ENCODE measurements at regions not wholly inside any gene's neighbourhood (a gene's known extent, or its start where the extent isn't known, plus 50 kb on each side); places are given as distances from the start of the nearest gene placed in this dataset.
"Not testable (repeated sequence)": the region's sequence is repeated elsewhere in the genome, so short reads cannot be mapped to it uniquely, and the experiment has no call there.

DNA sequence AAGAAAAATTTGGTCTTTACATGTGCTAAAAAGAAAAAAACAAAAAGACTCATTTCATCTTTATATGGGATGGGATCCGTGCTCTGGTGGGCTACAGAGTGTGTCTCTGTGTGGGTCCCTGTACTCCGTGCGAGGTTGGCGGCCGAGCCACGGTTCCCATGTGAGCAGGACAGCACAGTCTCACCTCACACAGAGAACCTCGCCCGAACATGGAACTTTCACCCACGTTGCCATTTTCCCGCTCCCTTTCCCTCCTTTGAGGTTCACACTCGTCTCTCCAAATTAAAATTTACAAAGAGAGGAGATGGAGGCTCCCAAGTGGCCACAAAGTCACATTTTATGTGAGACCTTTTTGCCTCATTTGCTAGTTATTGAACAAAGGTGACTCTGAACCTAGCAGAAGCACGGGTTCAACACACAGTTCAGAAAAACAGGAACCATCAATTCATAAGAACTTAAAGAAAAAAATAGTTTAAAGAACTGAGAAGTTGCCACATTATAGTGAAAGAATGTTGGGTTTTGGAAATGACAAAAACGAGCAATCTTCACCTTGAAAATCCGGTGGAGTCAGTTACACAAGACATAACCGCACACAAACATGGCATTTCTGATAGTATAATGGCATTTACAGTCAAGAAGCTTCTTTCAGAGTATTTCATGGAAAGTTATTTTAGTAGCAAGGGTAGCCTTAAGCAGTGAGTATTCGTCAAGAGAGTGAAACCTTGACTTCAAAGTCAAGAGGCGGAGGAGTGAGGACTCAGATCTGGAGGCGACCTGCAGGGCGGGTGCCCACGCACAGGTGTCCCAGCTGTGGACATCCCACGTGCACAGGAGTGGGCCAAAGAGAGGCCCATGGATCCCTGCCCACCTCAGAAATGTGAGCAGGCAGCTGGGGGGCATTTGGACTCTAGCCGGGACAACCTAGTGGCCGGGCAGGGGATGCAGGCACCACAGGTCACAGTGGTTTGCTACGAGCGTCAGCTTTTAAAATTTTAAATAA is 277.2 kb upstream of the PLGLB2 start:
- not testable (repeated sequence) for H3K4me3 ChIP-seq (ENCODE audit: control insufficient read depth, low read depth, low read length); DNase-seq (ENCODE audit: low read depth)

DNA sequence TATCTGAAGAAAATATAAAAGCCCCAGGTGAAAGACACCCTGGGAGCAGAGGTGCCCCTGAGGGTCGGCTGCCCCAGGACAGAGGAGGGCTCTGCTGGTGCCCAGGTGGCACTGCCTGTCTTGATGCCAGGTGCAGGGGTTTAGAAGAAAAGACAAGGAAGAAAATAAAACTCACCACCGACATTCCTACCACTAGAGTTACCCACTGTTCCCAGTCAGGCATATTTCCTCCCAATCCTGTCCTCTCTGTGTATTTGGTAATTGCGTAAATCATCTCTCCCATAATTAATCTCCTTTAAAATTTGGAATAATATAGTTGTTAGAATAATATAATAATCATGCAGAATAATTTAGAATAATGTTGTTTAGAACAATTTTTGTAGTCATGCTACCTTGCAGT is 276.4 kb upstream of the PLGLB2 start:
- not testable (repeated sequence) for H3K4me3 ChIP-seq (ENCODE audit: control insufficient read depth, low read depth, low read length); DNase-seq (ENCODE audit: low read depth)

DNA sequence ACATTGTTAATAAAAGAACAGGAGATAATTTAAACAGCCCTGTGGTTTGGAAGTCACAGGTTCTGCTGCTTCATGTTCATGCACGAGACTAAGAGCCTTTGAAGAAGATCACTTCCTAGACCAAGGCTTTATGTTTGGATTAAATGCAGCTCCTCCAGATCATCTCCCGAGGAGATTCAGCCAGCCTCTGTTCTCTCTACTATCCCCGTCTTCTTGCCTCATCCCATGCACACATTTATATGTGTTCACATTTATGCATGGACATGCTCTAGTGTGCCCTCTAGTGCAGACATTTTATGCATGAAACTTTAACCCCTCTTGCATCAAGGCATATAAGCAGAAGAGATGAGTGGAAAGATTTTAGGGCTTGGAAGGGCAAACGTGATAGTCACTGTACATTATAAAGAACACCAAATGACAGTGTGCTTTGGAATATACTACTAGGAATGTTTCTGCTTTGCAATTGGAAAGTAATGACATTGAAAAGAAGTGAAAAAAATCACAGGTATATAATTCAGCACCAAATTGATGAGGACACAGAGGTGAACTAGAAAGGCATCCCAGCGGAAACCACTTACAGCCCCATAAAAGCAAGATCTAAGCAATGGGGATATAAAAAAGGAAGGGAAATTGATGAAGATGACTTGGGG is 271.5 kb upstream of the PLGLB2 start:
- not testable (repeated sequence) for DNase-seq (ENCODE audit: low read depth); H3K4me3 ChIP-seq (ENCODE audit: control insufficient read depth, low read depth, low read length)

DNA sequence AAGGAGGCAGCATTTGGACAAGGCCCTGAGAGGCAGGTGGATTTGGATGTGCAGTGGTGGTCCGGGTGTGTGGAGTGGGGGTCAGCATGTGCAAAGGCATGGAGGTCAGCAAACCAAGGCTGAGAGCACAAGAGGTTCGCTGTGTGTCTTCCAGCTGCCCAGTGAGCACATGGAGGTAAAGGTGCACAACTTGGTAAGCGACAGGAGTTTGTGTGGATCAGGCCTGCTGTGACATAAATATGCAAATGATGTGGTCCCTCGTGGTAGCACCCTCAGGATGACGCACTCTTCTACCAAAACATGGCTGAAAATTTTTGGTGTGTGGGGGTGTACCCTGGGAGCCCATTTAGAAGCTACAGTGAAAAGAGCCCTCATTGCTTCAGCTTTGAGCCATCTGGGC is 271.0 kb upstream of the PLGLB2 start:
- H3K4me3 ChIP-seq (ENCODE audit: control insufficient read depth, low read depth, low read length); DNase-seq (ENCODE audit: low read depth): not testable (repeated sequence)

DNA sequence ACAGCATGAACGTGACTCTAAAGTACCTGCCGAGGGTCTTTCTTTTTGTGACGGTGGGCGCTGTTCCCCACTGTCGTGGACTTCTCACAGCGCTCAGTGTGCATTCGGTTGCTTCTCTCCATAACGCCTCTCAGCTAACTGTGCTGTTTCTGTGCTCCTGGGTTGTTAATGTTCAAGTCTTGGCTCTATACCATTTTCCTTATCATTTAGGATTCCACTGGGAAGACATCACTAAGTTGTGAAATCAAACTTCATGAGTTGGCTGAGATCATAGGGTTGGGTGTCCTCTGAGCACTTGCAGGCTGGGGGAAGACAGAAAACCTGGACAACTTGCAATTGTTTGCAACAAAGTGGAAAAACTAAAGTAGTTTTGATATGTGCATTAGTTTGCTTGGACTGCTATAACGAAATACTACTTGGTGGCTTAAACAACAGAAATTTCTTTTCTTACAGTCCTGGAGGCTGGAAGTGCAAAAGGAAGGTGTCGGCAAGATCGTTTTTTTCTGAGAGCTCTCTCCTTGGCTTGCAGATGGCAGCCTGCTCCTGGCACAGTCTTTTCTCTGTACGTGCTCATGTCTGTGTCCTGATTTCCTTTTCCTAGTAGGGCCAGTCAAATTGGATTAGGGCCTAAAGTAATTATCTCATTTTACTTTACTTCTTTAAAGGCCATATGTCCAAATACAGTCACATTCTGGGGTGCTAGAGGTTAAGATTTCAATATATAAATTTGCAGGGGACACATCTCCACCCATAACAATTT is 270.0 kb upstream of the PLGLB2 start:
- not testable (repeated sequence) for H3K4me3 ChIP-seq (ENCODE audit: control insufficient read depth, low read depth, low read length); DNase-seq (ENCODE audit: low read depth)

DNA sequence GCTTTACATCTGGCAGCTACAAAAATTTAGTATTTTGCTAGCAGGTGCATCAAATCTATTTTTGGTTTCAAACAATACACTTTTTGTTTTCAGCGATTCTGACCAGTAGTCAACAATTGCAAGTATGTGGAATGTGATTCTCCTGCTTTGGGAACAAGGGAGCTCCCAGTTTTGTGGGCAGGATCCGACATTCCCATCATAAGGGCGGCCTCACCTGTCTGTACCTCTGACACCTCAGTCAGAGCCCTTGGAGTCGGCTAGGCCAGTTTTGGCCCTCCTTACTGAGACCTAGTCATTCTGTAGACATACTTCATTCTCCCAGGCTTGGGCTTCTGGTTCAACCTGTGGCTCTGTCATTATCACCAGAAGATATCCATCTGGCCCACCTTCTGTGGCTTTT is 269.0 kb upstream of the PLGLB2 start:
- not testable (repeated sequence) for DNase-seq (ENCODE audit: low read depth); H3K4me3 ChIP-seq (ENCODE audit: control insufficient read depth, low read depth, low read length)

DNA sequence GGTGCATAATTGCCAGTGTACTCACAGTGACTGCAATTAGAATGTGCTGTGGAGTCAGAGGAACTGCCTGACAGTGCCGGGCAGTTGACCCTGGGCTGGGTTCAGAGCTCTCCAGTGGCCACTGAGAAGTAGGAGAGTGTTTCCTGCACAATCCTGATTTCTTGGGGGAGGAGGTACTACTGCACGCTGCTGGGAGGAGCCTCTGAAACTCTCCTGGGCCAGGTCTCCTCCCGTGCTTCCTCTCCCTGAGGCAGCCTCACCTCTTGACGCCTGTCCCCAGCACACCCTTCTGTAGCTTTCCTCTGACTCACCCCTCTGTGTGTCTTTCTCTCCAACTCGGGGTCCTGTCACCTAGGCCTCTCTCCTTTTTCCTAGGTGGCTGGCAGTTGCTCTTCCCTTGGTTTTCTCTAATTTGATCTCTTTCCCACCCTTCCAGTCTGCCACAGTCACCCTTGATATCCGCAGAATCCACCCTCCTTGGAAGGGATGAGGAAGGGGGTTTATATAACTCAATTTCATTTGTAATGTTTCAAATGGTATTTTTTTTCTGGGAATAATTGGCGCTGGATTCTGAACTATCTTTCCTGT is 264.7 kb upstream of the PLGLB2 start:
- H3K4me3 ChIP-seq (ENCODE audit: control insufficient read depth, low read depth, low read length); DNase-seq (ENCODE audit: low read depth): not testable (repeated sequence)

DNA sequence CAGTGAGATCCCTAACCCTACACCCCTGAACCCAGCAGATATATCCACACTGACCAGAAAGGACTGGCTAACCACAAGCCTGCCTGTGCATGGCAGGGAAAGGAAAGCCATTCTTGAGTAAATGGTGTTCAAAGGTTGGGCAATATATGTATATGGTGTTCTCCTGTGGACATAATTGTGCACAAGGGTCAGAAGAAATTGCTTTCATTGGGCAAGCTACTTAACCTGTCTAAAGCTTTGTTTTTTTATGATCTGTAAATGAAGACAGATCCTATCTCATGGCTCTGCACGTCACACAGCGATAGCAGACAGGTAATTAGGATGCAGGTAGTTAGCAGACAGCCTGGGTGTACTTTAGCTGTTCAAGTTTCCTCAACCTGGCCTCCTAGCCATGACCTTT is 263.5 kb upstream of the PLGLB2 start:
- H3K4me3 ChIP-seq (ENCODE audit: control insufficient read depth, low read depth, low read length); DNase-seq (ENCODE audit: low read depth): not testable (repeated sequence)

DNA sequence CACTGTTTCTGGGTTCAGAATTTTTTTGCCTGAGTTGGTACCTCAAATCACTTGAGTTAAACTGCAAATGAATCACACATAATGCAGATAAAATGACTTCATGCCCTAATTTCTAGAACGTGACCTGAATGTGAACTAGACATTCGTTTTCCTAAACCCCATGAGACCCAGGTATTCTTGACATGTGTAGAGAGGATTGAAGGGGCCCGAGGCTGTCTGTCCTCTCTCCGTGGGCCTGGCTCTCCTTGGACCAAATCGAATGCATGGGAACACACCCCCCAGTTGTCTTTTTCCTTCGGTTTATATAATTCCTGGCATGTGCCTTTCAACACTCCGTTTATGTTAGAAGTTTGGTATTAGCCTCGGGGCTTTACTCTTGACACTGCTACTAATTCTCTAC is 262.4 kb upstream of the PLGLB2 start:
- not testable (repeated sequence) for H3K4me3 ChIP-seq (ENCODE audit: control insufficient read depth, low read depth, low read length); DNase-seq (ENCODE audit: low read depth)

DNA sequence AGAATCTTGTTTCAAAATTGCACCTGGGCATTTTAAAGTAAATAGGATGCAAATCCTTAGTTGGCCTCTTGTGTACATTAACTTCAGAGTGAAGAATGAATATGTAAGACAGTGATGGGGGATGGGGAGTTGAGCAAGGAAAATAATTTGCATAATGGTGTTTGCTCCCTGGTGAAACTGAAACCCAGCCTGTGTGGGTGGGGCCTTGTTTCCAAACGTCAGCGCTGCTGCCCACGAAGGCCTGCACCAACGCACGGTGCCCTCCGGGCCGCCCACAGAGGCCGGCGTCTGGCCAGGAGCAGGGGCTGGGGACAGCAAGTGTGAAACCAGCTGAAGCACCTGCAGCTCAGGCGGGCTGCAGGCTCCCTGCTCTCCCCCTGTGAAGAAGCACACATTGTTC is 262.0 kb upstream of the PLGLB2 start:
- not testable (repeated sequence) for DNase-seq (ENCODE audit: low read depth); H3K4me3 ChIP-seq (ENCODE audit: control insufficient read depth, low read depth, low read length)

DNA sequence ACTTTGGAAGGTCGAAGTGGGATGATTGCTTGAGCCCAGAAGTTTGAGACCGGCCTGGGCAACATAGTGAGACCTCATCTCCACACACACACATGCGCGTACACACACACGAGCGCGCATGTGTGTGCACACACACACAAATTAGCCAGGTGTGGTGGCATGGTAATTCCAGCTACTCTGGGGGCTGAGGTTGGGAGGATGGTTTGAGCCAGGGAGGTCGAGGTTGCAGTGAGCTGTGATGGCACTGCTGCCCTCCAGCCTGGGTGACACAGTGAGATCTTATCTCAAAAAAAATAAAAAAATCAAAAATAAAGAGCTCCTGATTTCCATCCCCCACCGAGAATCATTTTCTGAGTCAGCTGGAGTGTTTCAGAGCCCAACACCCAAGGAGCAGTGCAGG is 261.5 kb upstream of the PLGLB2 start:
- DNase-seq (ENCODE audit: low read depth); H3K4me3 ChIP-seq (ENCODE audit: control insufficient read depth, low read depth, low read length): not testable (repeated sequence)

DNA sequence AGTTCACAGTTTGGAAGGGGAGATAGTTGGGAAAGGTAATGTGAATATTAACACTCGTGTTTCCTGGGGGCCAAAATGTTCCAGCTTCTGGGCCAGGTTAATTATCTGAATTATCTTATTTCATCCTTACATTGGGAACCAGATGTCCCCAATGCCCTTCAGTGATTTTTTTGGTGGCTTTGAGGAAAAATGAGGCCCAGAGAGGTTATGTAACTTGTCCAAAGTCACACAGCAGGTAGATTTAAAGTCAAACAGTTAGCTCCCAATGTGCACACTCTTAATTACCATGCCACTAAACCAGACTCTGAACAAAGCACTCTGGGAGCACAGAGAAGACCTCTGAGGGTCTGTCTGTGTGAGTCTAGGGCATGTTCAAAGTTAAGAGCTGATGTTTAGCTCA is 259.9 kb upstream of the PLGLB2 start:
- H3K4me3 ChIP-seq (ENCODE audit: control insufficient read depth, low read depth, low read length); DNase-seq (ENCODE audit: low read depth): not testable (repeated sequence)

DNA sequence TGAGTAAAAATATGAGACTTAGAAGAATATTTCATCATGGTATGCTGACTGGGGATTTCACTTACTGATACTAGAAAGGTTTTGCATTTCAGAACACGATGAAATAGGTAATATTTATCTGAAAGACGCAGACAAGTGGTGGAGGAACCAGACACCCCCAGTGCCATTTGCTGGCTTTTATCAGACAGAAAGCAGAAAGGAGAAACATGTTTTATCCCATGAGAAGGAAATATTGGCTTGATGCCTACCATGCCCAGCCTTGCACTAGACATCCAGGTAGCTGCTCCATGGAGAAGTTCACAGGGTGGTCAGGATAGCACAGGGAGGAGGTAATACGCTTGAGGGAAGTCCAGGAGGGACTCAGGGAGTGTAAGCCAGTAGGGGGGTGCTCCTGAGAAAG is 258.9 kb upstream of the PLGLB2 start:
- not testable (repeated sequence) for H3K4me3 ChIP-seq (ENCODE audit: control insufficient read depth, low read depth, low read length); DNase-seq (ENCODE audit: low read depth)

DNA sequence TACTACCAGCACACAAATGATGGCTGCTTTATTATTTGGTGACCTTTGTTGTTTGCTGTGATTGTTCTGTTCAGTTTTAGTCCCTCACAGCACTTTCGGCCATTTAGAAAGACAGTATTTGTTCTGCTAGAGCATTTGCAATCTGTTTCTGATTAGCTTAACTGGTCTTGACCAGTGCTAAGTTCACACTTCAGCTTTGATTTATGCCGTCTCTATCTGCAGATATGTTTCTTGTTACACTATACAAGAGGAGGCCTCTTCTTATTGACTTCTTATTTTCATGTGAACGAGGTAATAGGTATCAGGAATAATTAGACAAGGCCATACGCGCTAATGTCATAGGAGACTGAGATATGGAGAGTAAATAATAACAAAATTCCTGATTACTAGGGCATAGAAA is 253.0 kb upstream of the PLGLB2 start:
- not testable (repeated sequence) for H3K4me3 ChIP-seq (ENCODE audit: control insufficient read depth, low read depth, low read length); DNase-seq (ENCODE audit: low read depth)

DNA sequence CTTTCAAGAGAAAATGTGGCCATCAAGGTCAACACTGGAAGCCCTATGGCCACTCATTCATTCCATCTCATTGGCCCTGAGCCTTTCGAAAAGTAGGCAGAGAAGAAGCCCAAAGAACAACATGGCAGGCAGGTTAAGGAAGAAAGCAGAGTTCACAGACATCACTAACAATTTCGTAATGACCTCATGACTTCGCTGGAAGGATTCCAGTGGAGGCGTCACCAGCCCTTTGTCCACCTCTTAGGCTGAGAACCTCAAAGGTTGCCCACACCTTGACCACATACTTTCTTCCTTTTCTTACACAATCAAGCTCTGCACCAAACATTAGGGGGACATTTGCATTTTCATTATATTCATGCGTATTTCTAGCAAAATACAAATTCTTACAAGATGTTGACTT is 252.4 kb upstream of the PLGLB2 start:
- not testable (repeated sequence) for DNase-seq (ENCODE audit: low read depth); H3K4me3 ChIP-seq (ENCODE audit: control insufficient read depth, low read depth, low read length)

DNA sequence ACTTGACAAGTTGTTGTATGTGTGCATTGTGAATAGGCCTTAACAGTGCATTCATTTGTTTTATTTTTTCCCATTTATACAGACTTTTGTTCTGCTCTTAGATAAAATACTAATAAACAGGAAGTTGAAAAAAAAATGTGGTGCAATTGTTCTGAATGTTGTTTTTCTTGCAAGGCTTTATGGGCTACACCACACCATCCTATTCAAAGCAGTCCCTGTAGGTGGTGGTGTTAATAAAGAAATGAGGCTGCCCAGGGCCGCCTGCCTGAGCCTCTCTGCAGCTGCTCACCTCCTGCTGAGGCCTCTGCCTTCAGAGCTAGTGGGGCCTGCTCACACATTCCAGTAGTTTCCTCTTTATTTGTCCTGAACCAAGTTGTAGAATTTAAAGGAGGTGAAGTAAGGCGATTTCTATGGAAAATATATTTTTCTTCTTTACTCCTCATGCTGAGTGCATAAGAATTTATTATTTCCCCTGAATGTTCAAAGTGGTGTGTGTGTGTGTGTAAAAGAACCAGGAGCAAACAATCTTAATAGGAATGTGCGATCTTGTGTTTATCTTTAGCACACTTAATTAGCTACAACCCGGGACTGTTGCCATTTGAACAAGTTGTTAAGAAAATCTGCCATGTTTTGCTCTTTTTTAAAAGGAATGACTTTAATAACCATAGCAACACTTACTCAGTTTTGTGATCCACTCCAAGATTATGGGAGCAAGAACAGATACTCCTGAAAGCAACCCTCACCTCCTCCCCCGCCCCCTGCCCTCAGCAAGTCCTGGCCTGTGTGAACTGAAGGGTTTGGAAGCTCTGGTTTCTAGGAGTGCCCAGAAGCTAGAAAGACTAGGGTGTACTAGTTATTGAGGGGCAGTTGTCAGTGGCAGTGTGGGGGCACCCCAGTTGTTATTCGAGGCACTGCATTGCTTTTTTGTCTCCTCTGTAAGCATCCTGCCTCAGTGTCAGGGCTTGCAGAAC is 251.6 kb upstream of the PLGLB2 start:
- not testable (repeated sequence) for H3K4me3 ChIP-seq (ENCODE audit: control insufficient read depth, low read depth, low read length)
- DNase-seq (ENCODE audit: low read depth), result peak; percentile 7

DNA sequence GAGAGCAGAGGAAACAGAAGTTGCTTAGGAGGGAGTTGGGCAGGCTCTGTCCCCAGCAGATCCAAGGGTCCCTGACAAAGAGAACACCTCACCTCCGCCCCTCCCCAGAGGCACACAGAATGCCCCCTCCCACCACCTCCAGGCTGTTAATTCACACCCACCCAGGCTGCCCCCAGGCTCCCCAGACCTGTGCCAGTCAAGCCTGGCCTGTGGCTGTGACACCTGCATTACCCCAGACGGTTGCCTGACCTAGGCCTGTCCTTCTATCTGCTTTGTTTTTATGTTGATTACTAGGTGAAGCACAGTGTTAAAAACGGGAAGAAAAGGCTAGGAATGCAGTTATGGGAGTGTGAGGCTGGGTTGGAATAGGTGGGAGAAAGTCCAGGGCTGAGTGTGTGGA is 250.8 kb upstream of the PLGLB2 start:
- not testable (repeated sequence) for DNase-seq (ENCODE audit: low read depth); H3K4me3 ChIP-seq (ENCODE audit: control insufficient read depth, low read depth, low read length)
